Transverse colon (tissue), 4 donors: ENCODE measurements at regions not wholly inside any gene's neighbourhood (a gene's known extent, or its start where the extent isn't known, plus 50 kb on each side); places are given as distances from the start of the nearest gene placed in this dataset.
A peak's percentile ranks its signal among the peaks of the same experiment; 100 is the strongest.

Experiments
- DNase-seq: peaks from one replicate; pipeline ENCODE4 v3.0.0-alpha.2; 2019
- H3K27ac ChIP-seq, 4 donors: fragments of 200-600 bp; sonication (generic); 2 replicates each; pipeline ENCODE4 v1.5.1; 2016 to 2018; ENCODE audit warnings: inconsistent platforms in 4 of 4
- H3K27me3 ChIP-seq: fragments of 200-600 bp; sonication (generic); 2 replicates; pipeline ENCODE4 v1.5.1; 2017; ENCODE audit warnings: inconsistent platforms
- H3K36me3 ChIP-seq, 4 donors: fragments of 200-600 bp; sonication (generic); 2 replicates each; pipeline ENCODE4 v1.5.1; 2017 to 2019; ENCODE audit warnings: inconsistent platforms in 4 of 4
- H3K4me1 ChIP-seq, 4 donors: fragments of 200-600 bp; sonication (generic); 2 replicates each; pipeline ENCODE4 v1.5.1; 2017 to 2020; ENCODE audit warnings: inconsistent platforms in 4 of 4
- H3K4me3 ChIP-seq, 4 donors: fragments of 200-600 bp; sonication (generic); 1 replicate in 1 of 4; 2 replicates in 3 of 4; pipeline versions ENCODE4 v1.5.1 to v1.6.1; 2017 to 2019; ENCODE audit warnings: inconsistent platforms in 4 of 4
- H3K9me3 ChIP-seq, 2 donors: fragments of 200-600 bp; sonication (generic); 2 replicates each; pipeline ENCODE4 v1.5.1; 2017 to 2019; ENCODE audit warnings: inconsistent platforms in 2 of 2
- CTCF ChIP-seq, 5 experiments: fragments of 200-600 bp in 3 of 5; fragments of 450-650 bp in 2 of 5; sonication (generic) in 3 of 5; IDR thresholded peaks; 1 replicate in 2 of 5; 2 replicates in 3 of 5; pipeline ENCODE4 v1.5.1; 2016 to 2017; ENCODE audit warnings: antibody characterized with exemption in 5 of 5, inconsistent platforms in 3 of 5, mild to moderate bottlenecking in 2 of 5, moderate library complexity in 1 of 5
- EP300 ChIP-seq: sonication (generic); formaldehyde crosslinking; IDR thresholded peaks from one replicate; pipeline ENCODE4 v1.6.1; 2017; ENCODE audit warnings: antibody characterized with exemption, low read depth
- POLR2A ChIP-seq: fragments of 450-650 bp; IDR thresholded peaks from one replicate; pipeline ENCODE4 v1.6.1; 2016; ENCODE audit warnings: antibody characterized with exemption, mild to moderate bottlenecking, moderate library complexity
- POLR2AphosphoS5 ChIP-seq, 3 donors: sonication (generic); formaldehyde crosslinking; IDR thresholded peaks; one replicate each; pipeline ENCODE4 v1.6.1; 2016; ENCODE audit warnings: antibody characterized with exemption in 3 of 3
- WGBS, 2 donors: methylation state at CpG; one replicate each; pipeline ENCODE4 v1.1.5; 2018; ENCODE audit warnings: low coverage in 1 of 2; 5-methylcytosine and 5-hydroxymethylcytosine counted together
- in situ Hi-C, 4 donors: fragments of 200-750 bp; cut with MboI; loops; one replicate each; pipeline versions ENCODE4 v1.15.0 to v1.15.1; 2017; ENCODE audit warnings: low sequenced_read_pairs in 3 of 4, low pct_ligation_motif_present in 1 of 4, low pct_unique_long_range_greater_than_20kb in 1 of 4
- intact Hi-C: fragments of 100-400 bp; cut with DNase I; formaldehyde crosslinking; loops from one replicate; pipeline ENCODE4 v1.15.1; 2023; ENCODE audit warnings: low total_unique reads

GRCh38 chr5:117436846-117437245 lies 862.2 kb upstream of the SEMA6A start:
- Histone ChIP-seq H3K4me1 (peaks cover 0 to 10% (median 0%) of the 10 kb centered on the region in 4 donors), H3K27me3 (no peaks in the 10 kb centered on the region), H3K4me3 (no peak overlapping the region), H3K9me3 (no peaks in the 10 kb centered on the region), H3K36me3 (no peaks in the 10 kb centered on the region), H3K27ac (no peak overlapping the region)
- WGBS, 2 donors: 62 to 84% methylated on average over 3 to 4 of the region's 4 CpGs
- in situ Hi-C loops (no loop called here), intact Hi-C loops (no loop called here)
- TF ChIP-seq CTCF (IDR thresholded peaks at IDR 0.05) (no peak), EP300 (no peak)
- DNase-seq: no peak

GRCh38 chr5:117435203-117435602 lies 860.6 kb upstream of the SEMA6A start:
- Histone ChIP-seq H3K4me1 (peaks cover 0 to 10% (median 0%) of the 10 kb centered on the region in 4 donors), H3K36me3 (no peaks in the 10 kb centered on the region), H3K9me3 (no peaks in the 10 kb centered on the region), H3K27ac (peak overlapping the region in 2 of 4 donors; percentile 36 to 58), H3K4me3 (no peak overlapping the region), H3K27me3 (no peaks in the 10 kb centered on the region)
- no peak for TF ChIP-seq CTCF (IDR thresholded peaks at IDR 0.05)
- no peak for TF ChIP-seq POLR2A
- no peak for TF ChIP-seq EP300
- peak in 1 of 3 donors; percentile 43 for TF ChIP-seq POLR2AphosphoS5 (IDR thresholded peaks at IDR 0.05)
- intact Hi-C loops: no loop called here
- no peak for DNase-seq
- 70 to 79% methylated on average over 2 of the region's 2 CpGs for WGBS, 2 donors
- in situ Hi-C loops: no loop called here

GRCh38 chr5:117434254-117434653 lies 859.6 kb upstream of the SEMA6A start:
- intact Hi-C loops: no loop called here

GRCh38 chr5:117433818-117434217 lies 859.2 kb upstream of the SEMA6A start:
- H3K9me3 ChIP-seq: no peaks in the 10 kb centered on the region
- DNase-seq: no peak
- peaks cover 0 to 13% (median 0%) of the 10 kb centered on the region in 4 donors for H3K4me1 ChIP-seq
- WGBS, 2 donors: 49 to 63% methylated on average over 1 of the region's 1 CpG
- peak overlapping the region in 3 of 4 donors; percentile 8 to 44 (median 24) for H3K27ac ChIP-seq
- no peak overlapping the region for H3K4me3 ChIP-seq
- in situ Hi-C loops (no loop called here), intact Hi-C loops (no loop called here)
- no peak for TF ChIP-seq POLR2A
- TF ChIP-seq EP300: no peak
- TF ChIP-seq CTCF (IDR thresholded peaks at IDR 0.05): no peak
- no peak for TF ChIP-seq POLR2AphosphoS5 (IDR thresholded peaks at IDR 0.05)
- no peaks in the 10 kb centered on the region for H3K27me3 ChIP-seq
- H3K36me3 ChIP-seq: no peaks in the 10 kb centered on the region

More at GRCh38 chr5:117434254-117434653, 859.6 kb upstream of the SEMA6A start:
- no peak for DNase-seq
- Histone ChIP-seq H3K9me3 (no peaks in the 10 kb centered on the region), H3K27me3 (no peaks in the 10 kb centered on the region), H3K36me3 (no peaks in the 10 kb centered on the region), H3K4me3 (no peak overlapping the region), H3K27ac (peak overlapping the region in 3 of 4 donors; percentile 8 to 44 (median 24)), H3K4me1 (peaks cover 0 to 13% (median 0%) of the 10 kb centered on the region in 4 donors)
- TF ChIP-seq POLR2AphosphoS5 (IDR thresholded peaks at IDR 0.05): no peak
- no peak for TF ChIP-seq CTCF (IDR thresholded peaks at IDR 0.05)
- TF ChIP-seq EP300: no peak
- in situ Hi-C loops: no loop called here
